Right cardiac atrium (tissue), 5 donors: ENCODE measurements at regions not wholly inside any gene's neighbourhood (a gene's known extent, or its start where the extent isn't known, plus 50 kb on each side); places are given as distances from the start of the nearest gene placed in this dataset.

Experiments
- ATAC-seq, 2 donors: fragments of 200-7000 bp; cut with Tn5 transposase; one replicate each; pipeline versions ENCODE4 v1.8.0 to v1.9.1; 2020; ENCODE audit warnings: moderate library complexity in 2 of 2, mild to moderate bottlenecking in 1 of 2
- DNase-seq, 3 donors: peaks; one replicate each; pipeline ENCODE4 v3.0.0-alpha.2; 2020
- H3K27ac ChIP-seq: one replicate; pipeline ENCODE4 v1.5.1; 2013; ENCODE audit warnings: mild to moderate bottlenecking, low read length, control low read depth, moderate library complexity
- H3K27me3 ChIP-seq: one replicate; pipeline ENCODE4 v1.6.1; 2013; ENCODE audit not compliant: control insufficient read depth, insufficient read depth
- H3K4me1 ChIP-seq: one replicate; pipeline ENCODE4 v1.6.1; 2013; ENCODE audit warnings: low read length; ENCODE audit not compliant: control insufficient read depth, insufficient read depth
- H3K4me3 ChIP-seq: one replicate; pipeline ENCODE4 v1.5.1; 2013; ENCODE audit warnings: low read length, control low read depth
- H3K9me3 ChIP-seq: one replicate; pipeline ENCODE4 v1.6.1; 2013; ENCODE audit warnings: low read length; ENCODE audit not compliant: control insufficient read depth
- WGBS: extraction: QIAGEN DNeasy Blood & Tissue Kit; methylation state at CpG from one replicate; pipeline ENCODE4 v1.1.7; 2013; 5-methylcytosine and 5-hydroxymethylcytosine counted together
- intact Hi-C, 4 donors: fragments of 100-400 bp; cut with DNase I; formaldehyde crosslinking; loops; one replicate each; pipeline versions ENCODE4 v1.11.0 to v1.14.0; 2022 to 2023
- donor health status: healthy with polysubstance abuse.
- donor health status: DM: no; HTN: yes; CAD: no.
- donor health status: DM: no; HTN: no; CAD: no.
- donor health status: DM: no; HTN: yes; CAD: no; lungs with severe emphysema.
- donor health status: DM: yes; HTN: yes; CAD: no.

- no peaks in the 10 kb centered on the region for H3K4me1 ChIP-seq
- intact Hi-C loops = no loop called here
- H3K9me3 ChIP-seq = no peaks in the 10 kb centered on the region
- ATAC-seq = no peak
- no peaks in the 10 kb centered on the region for H3K27me3 ChIP-seq
- WGBS = 93% methylated on average over 3 of the region's 3 CpGs
- no peak overlapping the region for H3K4me3 ChIP-seq
- DNase-seq = no peak
- H3K27ac ChIP-seq = no peak overlapping the region
Observed at GRCh38 chr7:69489533-69489932, 108.7 kb upstream of the AUTS2 start.

GRCh38 chr7:69498671-69499070 lies 99.6 kb upstream of the AUTS2 start:
- H3K27me3 ChIP-seq = no peaks in the 10 kb centered on the region
- no peak overlapping the region for H3K4me3 ChIP-seq
- no peaks in the 10 kb centered on the region for H3K4me1 ChIP-seq
- intact Hi-C loops = no loop called here
- H3K27ac ChIP-seq = no peak overlapping the region
- 94% methylated on average over 3 of the region's 3 CpGs for WGBS
- no peak for DNase-seq
- ATAC-seq = no peak
- no peaks in the 10 kb centered on the region for H3K9me3 ChIP-seq

GRCh38 chr7:69502358-69502757 lies 95.9 kb upstream of the AUTS2 start:
- H3K4me3 ChIP-seq = no peak overlapping the region
- DNase-seq (no peak), ATAC-seq (no peak)
- intact Hi-C loops = no loop called here
- no peaks in the 10 kb centered on the region for H3K9me3 ChIP-seq
- H3K4me1 ChIP-seq = no peaks in the 10 kb centered on the region
- WGBS = 85% methylated on average over 3 of the region's 3 CpGs
- no peak overlapping the region for H3K27ac ChIP-seq
- no peaks in the 10 kb centered on the region for H3K27me3 ChIP-seq

DNA sequence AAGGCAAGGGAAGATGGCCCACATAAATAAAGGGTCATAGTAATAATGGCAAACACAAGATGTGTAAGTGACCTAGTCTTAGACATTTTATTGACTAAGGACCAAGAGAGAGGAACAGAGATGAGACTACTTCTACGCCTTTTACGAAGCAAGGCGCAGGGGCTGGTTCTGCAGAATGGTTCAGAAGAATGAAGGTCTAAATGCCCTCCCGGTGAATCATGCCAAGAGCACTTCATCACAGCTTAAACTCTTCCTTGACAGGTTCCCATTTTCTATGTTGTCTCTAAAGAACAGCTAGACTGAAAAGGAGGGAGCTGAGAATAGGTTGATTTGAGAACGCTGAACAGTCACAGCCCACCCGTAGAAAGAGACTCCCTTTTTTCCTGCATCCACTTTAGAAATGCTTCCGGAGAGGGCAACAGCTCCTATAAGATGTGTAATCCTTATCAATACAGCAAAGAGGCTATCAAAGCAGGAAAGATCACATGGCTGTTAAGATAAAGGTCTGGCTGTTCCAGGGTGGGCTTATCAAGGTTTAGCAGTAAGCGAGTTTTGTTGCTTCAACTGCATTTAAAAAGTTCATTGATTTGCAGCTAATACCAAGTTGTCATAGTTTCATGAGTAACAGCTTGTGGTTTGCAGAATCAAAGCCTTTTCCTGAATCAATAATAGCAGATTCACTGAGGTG lies 93.4 kb upstream of the AUTS2 start:
- H3K27ac ChIP-seq = no peak overlapping the region
- WGBS = 76% methylated on average over 8 of the region's 8 CpGs
- no peaks in the 10 kb centered on the region for H3K9me3 ChIP-seq
- H3K4me3 ChIP-seq = no peak overlapping the region
- no peaks in the 10 kb centered on the region for H3K27me3 ChIP-seq
- ATAC-seq = no peak
- no peaks in the 10 kb centered on the region for H3K4me1 ChIP-seq
- DNase-seq = no peak
- intact Hi-C loops = no loop called here

DNA sequence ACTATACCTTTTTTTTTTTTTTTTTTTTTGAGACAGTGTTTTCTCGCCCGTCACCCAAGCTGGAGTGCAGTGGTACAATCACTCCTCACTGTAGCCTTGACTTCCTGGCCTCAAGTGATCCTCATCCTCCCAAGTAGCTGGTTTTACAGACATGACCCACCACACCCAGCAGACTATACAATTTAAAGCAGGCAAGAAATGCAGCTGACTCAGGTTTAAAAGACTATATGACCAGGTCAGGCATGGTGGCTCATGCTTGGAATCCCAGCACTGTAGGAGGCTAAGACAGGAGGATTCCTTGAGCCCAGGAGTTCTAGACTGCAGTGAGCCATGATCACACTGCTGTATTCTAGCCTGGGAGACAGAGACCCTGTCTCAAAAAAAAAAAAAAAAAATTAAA lies 89.5 kb upstream of the AUTS2 start:
- 100% methylated on average over 2 of the region's 2 CpGs for WGBS

DNA sequence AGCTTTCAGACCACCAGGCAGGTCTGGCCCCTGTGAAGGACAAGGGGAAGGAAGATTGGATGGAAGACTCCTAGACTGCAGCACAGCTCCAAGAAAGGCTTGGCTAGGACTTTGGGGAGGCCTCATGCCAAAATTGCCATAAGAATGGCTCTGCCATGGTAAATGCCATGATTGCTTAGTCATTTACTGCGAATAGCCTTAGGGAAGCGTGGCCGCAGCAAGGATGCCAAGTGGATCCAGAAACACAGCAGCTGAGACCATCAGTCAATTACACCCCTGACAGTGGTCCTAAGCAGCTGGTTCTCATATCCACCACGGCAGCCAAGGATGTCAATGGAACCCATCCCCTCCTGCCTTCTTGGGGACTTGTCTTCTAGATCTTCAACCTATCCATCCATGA lies 88.2 kb upstream of the AUTS2 start:
- ATAC-seq = no peak
- Histone ChIP-seq H3K27ac (no peak overlapping the region), H3K4me1 (no peaks in the 10 kb centered on the region), H3K27me3 (no peaks in the 10 kb centered on the region), H3K9me3 (no peaks in the 10 kb centered on the region), H3K4me3 (no peak overlapping the region)
- WGBS = 94% methylated on average over 4 of the region's 4 CpGs
- intact Hi-C loops = no loop called here
- DNase-seq = no peak

More for the DNA sequence above, 89.5 kb upstream of the AUTS2 start:
- no peaks in the 10 kb centered on the region for H3K27me3 ChIP-seq
- H3K4me3 ChIP-seq = no peak overlapping the region
- no peak for DNase-seq
- no peaks in the 10 kb centered on the region for H3K9me3 ChIP-seq
- no peak for ATAC-seq
- intact Hi-C loops = no loop called here
- H3K4me1 ChIP-seq = no peaks in the 10 kb centered on the region
- H3K27ac ChIP-seq = no peak overlapping the region

GRCh38 chr7:69515495-69516212 lies 82.6 kb upstream of the AUTS2 start:
- no peaks in the 10 kb centered on the region for H3K27me3 ChIP-seq
- intact Hi-C loops = no loop called here
- DNase-seq (no peak), ATAC-seq (no peak)
- H3K9me3 ChIP-seq = no peaks in the 10 kb centered on the region
- H3K4me3 ChIP-seq = no peak overlapping the region
- H3K4me1 ChIP-seq = peaks cover 5% of the 10 kb centered on the region
- H3K27ac ChIP-seq = peak overlapping the region; percentile 56
- WGBS = 39% methylated on average over 6 of the region's 6 CpGs

GRCh38 chr7:69516238-69516820 lies 81.9 kb upstream of the AUTS2 start:
- Histone ChIP-seq H3K9me3 (no peaks in the 10 kb centered on the region), H3K4me1 (peaks cover 5% of the 10 kb centered on the region), H3K27ac (peak overlapping the region; percentile 56), H3K4me3 (no peak overlapping the region), H3K27me3 (no peaks in the 10 kb centered on the region)
- 59% methylated on average over 9 of the region's 9 CpGs for WGBS
- intact Hi-C loops = no loop called here
- DNase-seq = peak in 1 of 3 donors; percentile 40
- peak; percentile 52 to 86 for ATAC-seq

- H3K27ac ChIP-seq = no peak overlapping the region
- no peaks in the 10 kb centered on the region for H3K9me3 ChIP-seq
- no peak for DNase-seq
- peaks cover 5% of the 10 kb centered on the region for H3K4me1 ChIP-seq
- 79% methylated on average over 14 of the region's 14 CpGs for WGBS
- H3K27me3 ChIP-seq = no peaks in the 10 kb centered on the region
- no peak for ATAC-seq
- intact Hi-C loops = no loop called here
- H3K4me3 ChIP-seq = no peak overlapping the region
Observed at GRCh38 chr7:69517985-69518704, 80.1 kb upstream of the AUTS2 start.

GRCh38 chr7:69518705-69519077 lies 79.6 kb upstream of the AUTS2 start:
- WGBS = 57% methylated on average over 4 of the region's 4 CpGs
- Histone ChIP-seq H3K9me3 (no peaks in the 10 kb centered on the region), H3K27me3 (no peaks in the 10 kb centered on the region), H3K4me1 (peaks cover 5% of the 10 kb centered on the region), H3K27ac (no peak overlapping the region), H3K4me3 (no peak overlapping the region)
- DNase-seq (no peak), ATAC-seq (no peak)
- intact Hi-C loops = no loop called here

- no peaks in the 10 kb centered on the region for H3K4me1 ChIP-seq
- H3K9me3 ChIP-seq = no peaks in the 10 kb centered on the region
- 84% methylated on average over 5 of the region's 5 CpGs for WGBS
- H3K27me3 ChIP-seq = no peaks in the 10 kb centered on the region
- H3K27ac ChIP-seq = no peak overlapping the region
- DNase-seq (no peak), ATAC-seq (no peak)
- intact Hi-C loops = no loop called here
- no peak overlapping the region for H3K4me3 ChIP-seq
Observed at GRCh38 chr7:69526570-69526969, 71.7 kb upstream of the AUTS2 start.
